ENCODE measurements at regions not wholly inside any gene's neighbourhood (a gene's known extent, or its start where the extent isn't known, plus 50 kb on each side); places are given as distances from the start of the nearest gene placed in this dataset.

GRCh38 chr11:90849312-90849711, 626.5 kb upstream of the CHORDC1 start:
- DNase-seq (ENCODE audit: low read depth): no peak

- no peak for DNase-seq (ENCODE audit: low read depth)
Measured at GRCh38 chr11:90847268-90847886, 624.5 kb upstream of the CHORDC1 start.

DNA sequence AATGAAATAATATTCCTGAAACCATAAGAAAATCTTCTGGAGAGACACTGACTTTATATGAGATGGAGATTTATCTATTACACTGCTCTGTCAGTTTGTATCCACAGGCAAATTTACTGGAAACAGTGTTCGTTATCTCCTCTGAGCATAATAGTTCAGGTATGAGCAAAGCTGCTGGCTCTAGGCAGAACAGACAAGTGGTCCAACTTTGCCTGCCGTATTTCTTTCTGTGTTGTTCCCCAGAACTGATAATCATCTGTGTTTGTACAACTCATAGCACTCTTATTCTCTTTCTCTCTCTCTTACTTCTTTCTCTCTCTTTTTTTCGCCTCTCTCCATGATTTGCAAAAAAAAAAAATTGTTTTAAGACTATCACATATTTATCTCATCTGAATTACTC, 623.8 kb upstream of the CHORDC1 start:
- no peak for DNase-seq (ENCODE audit: low read depth)

- DNase-seq (ENCODE audit: low read depth): no peak
Measured at GRCh38 chr11:90845799-90846198, 623.0 kb upstream of the CHORDC1 start.

DNA sequence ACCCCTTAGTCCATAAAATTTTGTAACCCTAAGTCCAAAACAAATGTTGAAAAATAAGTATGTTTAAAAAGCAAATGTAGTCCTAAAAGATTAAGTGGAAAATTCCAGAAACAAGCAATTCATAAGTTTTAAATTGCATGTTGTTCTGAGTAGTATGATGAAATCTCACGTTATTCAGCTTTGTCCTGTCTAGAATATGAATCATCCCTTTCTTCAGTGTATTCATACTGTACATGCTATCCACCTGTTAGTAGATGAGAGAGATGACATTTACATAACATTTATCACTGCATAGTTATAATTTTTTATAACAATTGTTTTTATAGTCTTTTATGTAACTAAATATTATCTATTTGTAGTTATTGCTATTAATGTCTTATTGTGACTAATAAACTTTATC, 622.3 kb upstream of the CHORDC1 start:
- DNase-seq (ENCODE audit: low read depth): no peak

DNA sequence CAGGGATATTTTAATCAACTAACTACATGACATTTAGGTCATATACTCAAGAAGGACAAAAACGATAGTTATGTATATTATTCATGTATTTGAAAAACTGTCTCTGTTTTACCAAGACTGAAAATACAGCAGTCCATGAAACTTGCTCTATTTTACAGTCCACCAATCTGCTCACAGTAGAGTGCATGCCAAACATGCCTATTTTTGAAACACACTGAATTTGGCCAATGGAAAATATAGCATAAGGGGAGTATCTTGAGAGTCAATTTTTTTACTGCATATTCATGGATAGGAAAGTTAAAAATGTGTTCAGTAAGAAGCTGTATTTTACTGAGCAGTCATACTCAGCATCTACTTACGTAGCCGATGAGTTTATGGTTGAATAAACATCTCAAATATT, 621.2 kb upstream of the CHORDC1 start:
- no peak for DNase-seq (ENCODE audit: low read depth)

DNA sequence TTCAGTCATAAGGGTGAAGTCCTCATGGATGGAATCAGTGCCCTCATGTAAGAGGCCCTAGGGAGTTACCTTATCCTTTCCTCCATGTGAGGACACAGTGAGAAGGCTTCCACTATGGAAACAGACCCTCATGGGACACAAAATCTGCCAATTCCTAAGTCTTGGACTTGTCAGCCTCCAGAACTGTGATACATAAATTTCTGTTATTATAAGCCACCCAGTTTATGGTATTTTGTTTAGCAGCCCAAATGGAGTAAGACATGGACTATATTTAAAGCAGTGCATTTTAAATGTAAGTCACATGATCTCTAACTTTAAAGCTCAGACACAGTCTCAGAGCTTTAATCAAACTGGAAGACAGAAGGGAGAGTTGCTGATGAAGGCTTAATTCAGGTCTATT, 619.8 kb upstream of the CHORDC1 start:
- no peak for DNase-seq (ENCODE audit: low read depth)

GRCh38 chr11:90840071-90840470, 617.2 kb upstream of the CHORDC1 start:
- DNase-seq (ENCODE audit: low read depth): no peak

DNA sequence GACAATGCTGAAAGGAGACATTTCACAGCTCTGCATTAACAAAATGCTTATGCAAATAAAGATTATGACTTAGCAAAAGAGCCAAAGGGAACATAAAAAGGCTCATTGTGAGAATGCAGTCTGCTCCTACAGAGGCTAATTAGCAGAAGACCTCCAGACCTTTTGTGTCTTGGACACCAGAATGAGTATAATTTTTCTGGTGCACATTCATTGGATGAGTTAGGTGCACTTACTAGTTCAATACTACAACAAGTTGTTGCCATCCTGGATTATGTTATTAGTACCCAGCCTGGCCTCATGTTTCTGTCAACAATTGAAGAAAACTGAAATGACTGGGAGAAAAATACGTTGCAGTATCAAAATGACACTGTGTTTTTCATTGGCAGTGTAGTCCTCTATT, 613.2 kb upstream of the CHORDC1 start:
- no peak for DNase-seq (ENCODE audit: low read depth)

GRCh38 chr11:90823446-90823845, 600.6 kb upstream of the CHORDC1 start:
- DNase-seq (ENCODE audit: low read depth): no peak

DNA sequence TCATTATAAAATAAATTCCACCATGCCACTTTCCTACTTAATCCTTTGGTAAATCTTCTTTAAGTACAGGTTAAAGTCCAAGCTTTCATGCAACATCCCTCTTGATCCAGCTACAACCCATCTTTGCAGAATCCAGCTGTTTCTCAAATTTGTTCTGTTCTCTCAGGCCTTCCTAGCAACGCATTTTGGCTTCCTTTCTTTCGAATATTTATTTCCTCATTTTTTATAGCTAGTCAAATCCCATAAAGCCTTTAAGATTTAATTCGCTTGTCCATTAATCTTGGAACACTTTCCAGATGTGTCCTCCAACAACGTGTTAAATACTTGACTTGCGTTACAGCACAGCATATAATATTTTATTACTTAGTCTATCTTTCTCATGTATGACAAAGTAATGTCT, 600.1 kb upstream of the CHORDC1 start:
- DNase-seq (ENCODE audit: low read depth): no peak

GRCh38 chr11:90818196-90818745, 595.4 kb upstream of the CHORDC1 start:
- no peak for DNase-seq (ENCODE audit: low read depth)

- no peak for DNase-seq (ENCODE audit: low read depth)
Measured at GRCh38 chr11:90809581-90809980, 586.7 kb upstream of the CHORDC1 start.

DNA sequence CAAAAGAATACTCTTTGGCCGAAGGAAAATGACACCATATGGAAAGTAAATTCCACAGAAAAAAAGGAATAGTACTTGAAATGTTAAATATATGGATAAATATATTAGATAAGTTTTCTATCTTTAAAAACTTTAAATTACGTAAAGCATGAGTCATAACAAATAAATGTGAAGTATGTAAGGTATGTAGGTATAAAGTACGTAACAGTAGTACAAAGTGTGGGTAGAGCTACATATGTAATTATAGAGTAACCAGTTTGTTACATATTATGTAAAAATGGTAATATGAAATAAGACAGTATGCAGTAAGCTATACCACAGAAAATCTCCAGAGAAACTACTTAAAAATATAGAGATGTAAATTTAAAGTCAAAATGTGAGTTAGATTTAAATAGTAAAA, 582.3 kb upstream of the CHORDC1 start:
- DNase-seq (ENCODE audit: low read depth): no peak

DNA sequence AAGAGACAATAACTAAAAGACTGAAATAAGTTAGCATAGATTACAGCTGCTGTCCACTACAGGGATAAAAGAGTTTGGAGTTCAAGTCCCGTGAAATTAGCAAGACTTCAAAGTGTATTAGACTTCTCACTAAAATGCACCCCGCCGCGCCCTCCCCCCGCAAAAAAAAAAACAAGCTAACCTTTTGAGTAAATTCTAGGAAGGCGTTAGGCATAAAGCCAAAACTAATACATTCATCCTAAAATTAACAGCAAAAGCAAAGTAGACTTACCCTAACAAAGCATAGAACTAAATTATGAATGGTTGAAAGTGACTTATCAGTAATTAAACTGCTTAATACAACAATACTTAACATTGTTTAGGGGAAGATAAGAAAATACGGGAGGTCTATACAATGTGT, 581.0 kb upstream of the CHORDC1 start:
- no peak for DNase-seq (ENCODE audit: low read depth)

DNA sequence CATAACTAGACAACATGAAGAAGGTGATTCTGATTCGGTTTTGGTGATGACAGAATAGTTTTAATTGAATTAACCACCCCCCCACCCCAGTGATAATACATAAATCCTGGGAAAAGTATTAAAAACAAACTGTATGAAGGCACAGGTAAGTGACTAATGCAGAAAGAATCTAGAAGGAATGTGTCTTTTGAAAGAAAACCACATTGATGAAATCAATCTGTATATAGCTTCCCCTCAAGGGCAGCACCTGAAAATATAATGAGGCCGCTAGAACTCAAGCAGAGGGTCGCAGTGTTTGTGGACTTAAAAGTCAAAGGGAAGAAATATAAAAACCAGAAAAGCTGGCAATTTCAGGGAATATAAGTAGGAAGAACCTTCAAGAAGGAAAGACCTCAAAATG, 580.5 kb upstream of the CHORDC1 start:
- no peak for DNase-seq (ENCODE audit: low read depth)

- no peak for DNase-seq (ENCODE audit: low read depth)
Measured at GRCh38 chr11:90798769-90799168, 575.9 kb upstream of the CHORDC1 start.

GRCh38 chr11:90795746-90796145, 572.9 kb upstream of the CHORDC1 start:
- no peak for DNase-seq (ENCODE audit: low read depth)

GRCh38 chr11:90788961-90789360, 566.1 kb upstream of the CHORDC1 start:
- no peak for DNase-seq (ENCODE audit: low read depth)

DNA sequence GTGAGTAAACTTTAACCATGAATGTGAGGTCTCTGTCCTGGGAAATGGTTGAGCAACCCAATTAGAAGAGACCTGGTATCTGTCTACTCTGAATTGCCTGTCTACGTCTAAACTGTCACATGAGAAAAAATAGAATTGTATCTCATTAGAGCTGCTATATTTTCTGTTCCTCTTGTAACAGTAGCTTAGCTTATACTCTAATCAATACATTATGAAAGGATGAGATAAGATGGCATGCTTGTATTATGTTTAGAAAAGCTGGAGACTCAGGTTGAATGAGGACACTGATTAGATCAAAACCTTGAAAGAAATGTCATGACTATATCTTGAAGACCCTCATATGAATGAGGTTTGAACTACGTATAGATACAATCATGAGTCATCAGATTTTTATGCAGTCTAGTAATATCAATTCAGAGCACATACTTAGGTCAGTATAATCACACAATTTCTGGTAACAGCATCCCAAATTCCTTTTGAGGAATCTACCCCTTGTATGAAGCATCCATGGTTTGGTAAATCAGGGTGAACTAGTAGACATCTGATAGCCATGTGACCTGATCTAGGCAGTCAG, 561.5 kb upstream of the CHORDC1 start:
- no peak for DNase-seq (ENCODE audit: low read depth)

GRCh38 chr11:90783111-90783510, 560.3 kb upstream of the CHORDC1 start:
- no peak for DNase-seq (ENCODE audit: low read depth)

DNA sequence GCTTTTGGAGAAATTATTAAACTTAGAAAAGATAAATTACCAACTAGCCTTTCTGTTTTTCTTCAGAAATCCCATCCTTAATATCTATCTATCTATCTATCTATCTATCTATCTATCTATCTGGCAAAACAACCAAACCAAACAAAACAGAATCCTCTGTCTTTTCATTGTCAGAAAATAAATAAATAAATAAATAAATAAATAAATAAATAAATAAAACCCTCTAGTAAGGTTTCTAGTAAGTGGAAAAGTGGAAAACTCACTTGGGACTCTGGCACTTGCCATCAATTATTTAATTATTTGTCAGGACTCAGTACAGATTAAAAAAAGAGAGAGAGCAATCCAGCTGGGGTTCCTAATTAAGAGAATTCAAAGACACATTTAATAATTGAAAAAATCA, 556.2 kb upstream of the CHORDC1 start:
- no peak for DNase-seq (ENCODE audit: low read depth)

DNA sequence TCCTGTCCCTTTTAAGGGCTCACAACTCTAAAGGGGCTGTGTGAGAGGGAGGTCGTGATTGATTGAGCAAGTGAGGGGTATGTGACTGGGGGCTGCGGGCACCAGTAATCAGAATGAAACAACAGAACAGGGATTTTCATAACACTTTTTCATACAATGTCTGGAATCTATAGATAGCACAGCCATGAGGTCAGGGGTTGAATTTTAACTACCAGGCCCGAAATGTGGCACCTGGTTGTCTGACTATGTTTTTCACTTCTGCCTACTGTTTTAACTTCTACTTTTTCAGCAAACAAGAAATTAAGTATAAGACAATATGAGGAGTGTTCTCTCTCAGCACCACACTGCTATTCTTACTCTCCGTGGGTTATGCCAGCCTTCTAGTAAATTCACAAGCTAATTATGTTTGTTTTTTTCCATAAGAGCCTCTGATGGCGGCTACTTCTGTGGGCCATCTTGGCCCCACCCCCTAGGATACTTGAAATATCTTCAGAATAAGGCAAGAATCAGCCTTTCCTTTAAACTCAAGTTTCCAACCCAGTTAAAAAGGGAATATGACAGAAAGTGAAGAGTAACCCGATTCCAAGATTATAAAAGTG, 552.8 kb upstream of the CHORDC1 start:
- DNase-seq (ENCODE audit: low read depth): no peak

All from RPMI7951 (cell line).